ENCODE measurements at regions not wholly inside any gene's neighbourhood (a gene's known extent, or its start where the extent isn't known, plus 50 kb on each side); places are given as distances from the start of the nearest gene placed in this dataset.

DNA sequence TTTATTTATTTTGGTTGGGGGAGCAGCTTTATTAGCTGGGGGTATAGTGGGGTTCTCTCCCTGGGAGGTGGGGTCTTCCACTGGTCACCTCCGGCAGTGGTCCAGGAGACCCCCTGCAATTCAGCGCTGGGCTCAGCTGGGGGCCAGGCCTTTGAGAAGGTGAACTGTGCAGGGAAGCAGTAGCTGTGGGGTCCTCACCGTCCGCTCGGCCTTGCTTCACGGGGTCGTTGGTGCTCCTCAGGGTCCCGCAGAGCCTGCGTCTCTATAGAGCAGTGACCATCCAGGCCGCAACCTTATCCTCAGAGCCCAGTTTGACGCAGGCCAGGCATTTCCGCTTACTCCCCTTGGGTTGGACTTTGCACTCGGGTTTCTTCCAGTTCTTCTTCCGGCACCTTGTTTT is 1954.7 kb downstream of the TP53TG3F start:
- Histone ChIP-seq H3K79me2 (ENCODE audit: control insufficient read depth, insufficient read depth, low read length) (no peaks in the 10 kb centered on the region), H3K4me1 (replicated peaks in 1 of 2; ENCODE audit: control insufficient read depth in 2 of 2, insufficient read depth in 2 of 2, low read length in 2 of 2) (no peaks in the 10 kb centered on the region)
- intact Hi-C loops (cut with micrococcal nuclease), result no loop called here

More for the DNA sequence above, 1954.7 kb downstream of the TP53TG3F start:
- no peak overlapping the region for H3K27ac ChIP-seq (ENCODE audit: extremely low read depth, low read depth, low read length)
- no peak overlapping the region for H3K9ac ChIP-seq (ENCODE audit: insufficient read depth in 1 of 2, low read depth in 2 of 2, low read length in 2 of 2)
- H3K9me1 ChIP-seq (ENCODE audit: control insufficient read depth, insufficient read depth, low read length), result no peaks in the 10 kb centered on the region
- POLR2A ChIA-PET, result no interaction called here
- in situ Hi-C loops (cut with MboI), result no loop called here
- no peak for FAIRE-seq
- ATAC-seq, result no peak
- H3K27me3 ChIP-seq (ENCODE audit: control insufficient read depth in 2 of 2, insufficient read depth in 2 of 2, low read length in 2 of 2), result no peaks in the 10 kb centered on the region
- WGBS (ENCODE audit: insufficient coverage, low coverage, missing lambda C conversion rate), result 3% methylated on average over 11 of the region's 14 CpGs
- TF ChIP-seq SAFB (IDR thresholded peaks at IDR 0.05; ENCODE audit: borderline replicate concordance, low read depth, low read length) (no peak), RBM34 (IDR thresholded peaks at IDR 0.05; ENCODE audit: borderline replicate concordance, insufficient read depth, low read length) (no peak), CBX2 (IDR thresholded peaks at IDR 0.05; ENCODE audit: insufficient read depth, low read length, poor library complexity, severe bottlenecking) (no peak), ZFX (CRISPR knock-in tag; IDR thresholded peaks at IDR 0.05) (no peak), RHOXF2B (CRISPR knock-in tag; conservative IDR thresholded peaks at IDR 0.05) (no peak), TAF1 (IDR thresholded peaks at IDR 0.05; ENCODE audit: control insufficient read depth, extremely low read depth, insufficient read depth, low read length, severe bottlenecking) (no peak), ZNF23 (CRISPR knock-in tag; IDR thresholded peaks at IDR 0.05) (no peak), EP400 (IDR thresholded peaks at IDR 0.05) (no peak), PML (IDR thresholded peaks at IDR 0.05; ENCODE audit: low read length) (no peak), HDAC2 (IDR thresholded peaks at IDR 0.05) (no peak), ZNF347 (CRISPR knock-in tag; IDR thresholded peaks at IDR 0.05; ENCODE audit: low read depth) (no peak), ATF1 (CRISPR knock-in tag; IDR thresholded peaks at IDR 0.05) (no peak), ATF1 (tag; IDR thresholded peaks at IDR 0.05) (no peak), BRF1 (IDR thresholded peaks at IDR 0.05; ENCODE audit: borderline replicate concordance, extremely low read depth, insufficient read length) (no peak), ZNF3 (CRISPR knock-in tag; IDR thresholded peaks at IDR 0.05) (no peak)
- TF ChIP-seq, protein P1, sequence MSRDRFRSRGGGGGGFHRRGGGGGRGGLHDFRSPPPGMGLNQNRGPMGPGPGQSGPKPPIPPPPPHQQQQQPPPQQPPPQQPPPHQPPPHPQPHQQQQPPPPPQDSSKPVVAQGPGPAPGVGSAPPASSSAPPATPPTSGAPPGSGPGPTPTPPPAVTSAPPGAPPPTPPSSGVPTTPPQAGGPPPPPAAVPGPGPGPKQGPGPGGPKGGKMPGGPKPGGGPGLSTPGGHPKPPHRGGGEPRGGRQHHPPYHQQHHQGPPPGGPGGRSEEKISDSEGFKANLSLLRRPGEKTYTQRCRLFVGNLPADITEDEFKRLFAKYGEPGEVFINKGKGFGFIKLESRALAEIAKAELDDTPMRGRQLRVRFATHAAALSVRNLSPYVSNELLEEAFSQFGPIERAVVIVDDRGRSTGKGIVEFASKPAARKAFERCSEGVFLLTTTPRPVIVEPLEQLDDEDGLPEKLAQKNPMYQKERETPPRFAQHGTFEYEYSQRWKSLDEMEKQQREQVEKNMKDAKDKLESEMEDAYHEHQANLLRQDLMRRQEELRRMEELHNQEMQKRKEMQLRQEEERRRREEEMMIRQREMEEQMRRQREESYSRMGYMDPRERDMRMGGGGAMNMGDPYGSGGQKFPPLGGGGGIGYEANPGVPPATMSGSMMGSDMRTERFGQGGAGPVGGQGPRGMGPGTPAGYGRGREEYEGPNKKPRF (IDR thresholded peaks at IDR 0.05; ENCODE audit: low read depth, low read length), result no peak
- TF ChIP-seq, protein P2, sequence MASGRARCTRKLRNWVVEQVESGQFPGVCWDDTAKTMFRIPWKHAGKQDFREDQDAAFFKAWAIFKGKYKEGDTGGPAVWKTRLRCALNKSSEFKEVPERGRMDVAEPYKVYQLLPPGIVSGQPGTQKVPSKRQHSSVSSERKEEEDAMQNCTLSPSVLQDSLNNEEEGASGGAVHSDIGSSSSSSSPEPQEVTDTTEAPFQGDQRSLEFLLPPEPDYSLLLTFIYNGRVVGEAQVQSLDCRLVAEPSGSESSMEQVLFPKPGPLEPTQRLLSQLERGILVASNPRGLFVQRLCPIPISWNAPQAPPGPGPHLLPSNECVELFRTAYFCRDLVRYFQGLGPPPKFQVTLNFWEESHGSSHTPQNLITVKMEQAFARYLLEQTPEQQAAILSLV (tag; IDR thresholded peaks at IDR 0.05), result no peak
- H3K4me3 ChIP-seq, result no peak overlapping the region
- H4K20me1 ChIP-seq (replicated peaks; ENCODE audit: control insufficient read depth, insufficient read depth, low read length), result no peaks in the 10 kb centered on the region
- no TSS peak for BruUV-seq (replicated peaks)
- CTCF ChIA-PET (ENCODE audit: low intra/inter-chr PET ratio), result no interaction called here
- H3K36me3 ChIP-seq (ENCODE audit: control insufficient read depth, insufficient read depth, low read length), result no peaks in the 10 kb centered on the region
- DNase-seq (ENCODE audit: extremely low read depth in 1 of 4, low spot score in 3 of 4), result no peak
- H2AFZ ChIP-seq (ENCODE audit: low read depth, low read length), result no peak overlapping the region
- H3K4me2 ChIP-seq (ENCODE audit: insufficient read depth, low read length), result no peak overlapping the region
- no peaks in the 10 kb centered on the region for H3K9me3 ChIP-seq (replicated peaks; ENCODE audit: control insufficient read depth, insufficient read depth, low read depth, low read length)

All from K562 (cell line).